HEK293 (cell line): ENCODE measurements at regions not wholly inside any gene's neighbourhood (a gene's known extent, or its start where the extent isn't known, plus 50 kb on each side); places are given as distances from the start of the nearest gene placed in this dataset.

Source experiments
- CTCF ChIP-seq: fragments of 450-650 bp; formaldehyde crosslinking; IDR thresholded peaks from 2 replicates; pipeline ENCODE4 v1.5.1; 2016; ENCODE audit warnings: missing biosample characterization, missing genetic modification characterization
- KLF16 ChIP-seq: fragments of 450-650 bp; formaldehyde crosslinking; IDR thresholded peaks from 2 replicates; pipeline ENCODE4 v1.5.1; 2017; ENCODE audit warnings: missing biosample characterization, missing genetic modification characterization
- PBX3 ChIP-seq: sonication (generic); formaldehyde crosslinking; IDR thresholded peaks from 2 replicates; pipeline ENCODE4 v1.8.1; 2022; ENCODE audit warnings: mild to moderate bottlenecking, moderate library complexity, missing genetic modification reagents
- PRDM2 ChIP-seq: fragments of 450-650 bp; formaldehyde crosslinking; IDR thresholded peaks from 2 replicates; pipeline ENCODE4 v1.5.1; 2016; ENCODE audit warnings: missing biosample characterization, missing genetic modification characterization, borderline replicate concordance
- TCF7L2 ChIP-seq: IDR thresholded peaks from 2 replicates; pipeline ENCODE4 v1.6.1; 2011; ENCODE audit warnings: low read depth, mild to moderate bottlenecking, inconsistent platforms, low read length, moderate library complexity, borderline replicate concordance
- ZBTB6 ChIP-seq: fragments of 450-650 bp; formaldehyde crosslinking; IDR thresholded peaks from 2 replicates; pipeline ENCODE4 v1.5.1; 2017; ENCODE audit warnings: missing biosample characterization, missing genetic modification characterization
- ZBTB7A ChIP-seq: fragments of 450-650 bp; formaldehyde crosslinking; IDR thresholded peaks from 2 replicates; pipeline ENCODE4 v1.5.1; 2016; ENCODE audit warnings: low read depth, missing biosample characterization, missing genetic modification characterization
- ZFHX2 ChIP-seq: fragments of 450-650 bp; formaldehyde crosslinking; conservative IDR thresholded peaks from 2 replicates; pipeline ENCODE4 v1.5.1; 2016; ENCODE audit warnings: missing biosample characterization, missing genetic modification characterization
- ZFP69B ChIP-seq: fragments of 450-650 bp; formaldehyde crosslinking; IDR thresholded peaks from 2 replicates; pipeline ENCODE4 v1.5.1; 2016; ENCODE audit warnings: missing biosample characterization, missing genetic modification characterization
- ZNF24 ChIP-seq: fragments of 450-650 bp; formaldehyde crosslinking; IDR thresholded peaks from 2 replicates; pipeline ENCODE4 v1.5.1; 2016; ENCODE audit warnings: missing biosample characterization, missing genetic modification characterization
- ZNF280C ChIP-seq: fragments of 450-650 bp; formaldehyde crosslinking; IDR thresholded peaks from 2 replicates; pipeline ENCODE4 v1.5.1; 2016; ENCODE audit warnings: missing biosample characterization, missing genetic modification characterization
- ZNF394 ChIP-seq: fragments of 450-650 bp; formaldehyde crosslinking; IDR thresholded peaks from 2 replicates; pipeline ENCODE4 v1.5.1; 2016; ENCODE audit warnings: missing biosample characterization, missing genetic modification characterization, mild to moderate bottlenecking, moderate library complexity, borderline replicate concordance
- ZNF544 ChIP-seq: fragments of 450-650 bp; formaldehyde crosslinking; IDR thresholded peaks from 2 replicates; pipeline ENCODE4 v1.5.0; 2017; ENCODE audit warnings: missing biosample characterization, missing genetic modification characterization
- ZNF776 ChIP-seq: fragments of 450-650 bp; formaldehyde crosslinking; IDR thresholded peaks from 2 replicates; pipeline ENCODE4 v1.5.0; 2017; ENCODE audit warnings: missing biosample characterization, missing genetic modification characterization, borderline replicate concordance

GRCh38 chr3:67712259-67712658 lies 57.8 kb upstream of the SUCLG2 start:
- TF ChIP-seq ZNF776 (tag by site-specific recombination): no peak
- TF ChIP-seq ZNF544 (tag by site-specific recombination): no peak
- TF ChIP-seq ZFP69B (tag by site-specific recombination): no peak
- no peak for TF ChIP-seq PRDM2 (tag by site-specific recombination)
- no peak for TF ChIP-seq PBX3 (CRISPR knock-in tag)
- no peak for TF ChIP-seq ZFHX2 (tag by site-specific recombination)
- TF ChIP-seq CTCF: no peak
- TF ChIP-seq TCF7L2: no peak
- no peak for TF ChIP-seq ZNF24 (tag by site-specific recombination)
- no peak for TF ChIP-seq KLF16 (tag by site-specific recombination)
- TF ChIP-seq ZNF280C (tag by site-specific recombination): no peak
- no peak for TF ChIP-seq ZNF394
- no peak for TF ChIP-seq ZBTB6 (tag by site-specific recombination)
- no peak for TF ChIP-seq ZBTB7A (tag by site-specific recombination)
